ENCODE measurements at regions not wholly inside any gene's neighbourhood (a gene's known extent, or its start where the extent isn't known, plus 50 kb on each side); places are given as distances from the start of the nearest gene placed in this dataset.

DNA sequence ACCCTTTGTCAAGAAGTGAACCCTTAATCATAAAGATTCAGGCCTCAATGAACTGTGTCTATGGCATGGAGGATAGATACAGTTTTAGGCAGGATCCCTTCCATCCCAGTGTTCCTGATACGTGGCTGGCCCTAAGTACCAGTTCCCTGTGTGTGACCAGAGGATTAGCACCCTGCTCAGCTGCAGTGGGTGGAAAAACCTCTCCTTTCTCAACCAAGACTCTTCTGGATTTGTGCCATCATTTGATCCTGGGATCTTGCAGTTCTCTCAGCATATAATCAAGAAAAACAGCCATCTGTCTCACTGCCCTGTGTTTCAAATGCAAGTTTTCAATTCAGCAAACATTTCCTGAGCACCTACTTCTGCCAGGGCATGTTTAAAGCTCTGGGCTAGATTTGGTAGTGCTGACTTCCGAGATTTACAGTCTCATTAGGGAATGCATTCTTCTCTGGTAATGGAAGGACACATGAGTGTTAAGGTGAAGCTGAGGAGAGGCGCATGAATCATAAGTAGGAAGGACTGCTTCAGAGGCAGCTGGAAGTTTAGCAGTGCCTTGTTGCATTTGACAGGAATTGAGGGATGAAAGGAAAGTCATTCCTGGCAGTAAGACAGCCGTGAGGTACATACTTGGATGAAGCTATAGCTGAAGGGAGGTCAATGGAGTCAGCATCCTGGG is 388.3 kb downstream of the MFSD1 start:
- ATAC-seq (replicated peaks) (no peak), DNase-seq (no peak)
- Mint-ChIP-seq H3K27ac (no peak overlapping the region), H3K27me3 (peaks cover 0 to 2% of the 10 kb centered on the region in 2 donors), H3K4me1 (peaks cover 5 to 7% of the 10 kb centered on the region in 2 donors), H3K9me3 (peaks cover 2% of the 10 kb centered on the region in 2 donors), H3K36me3 (no peaks in the 10 kb centered on the region), H3K4me3 (no peak overlapping the region)

DNA sequence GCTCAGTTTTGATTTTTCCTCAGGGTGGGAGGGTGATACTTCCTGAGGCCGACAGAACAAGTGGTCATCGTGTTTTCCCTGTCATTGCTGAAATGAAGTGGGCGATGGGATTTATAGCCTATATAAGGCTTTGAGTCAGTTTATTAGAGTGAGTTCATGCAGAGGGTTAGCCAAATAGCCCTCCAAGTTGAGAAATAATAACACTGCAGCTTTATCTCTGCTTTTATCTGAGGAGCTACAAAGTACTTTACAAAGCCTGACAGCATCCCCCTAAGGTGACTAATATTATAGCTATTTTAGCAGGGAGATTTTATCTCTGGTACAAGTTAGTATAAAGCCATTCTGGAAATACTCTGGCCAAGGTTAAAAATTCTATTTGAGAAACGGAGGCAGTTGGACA is 389.6 kb downstream of the MFSD1 start:
- DNase-seq: no peak
- Mint-ChIP-seq H3K27ac (no peak overlapping the region), H3K27me3 (peaks cover 2 to 5% of the 10 kb centered on the region in 2 donors), H3K36me3 (no peaks in the 10 kb centered on the region), H3K4me1 (no peaks in the 10 kb centered on the region), H3K4me3 (no peak overlapping the region), H3K9me3 (peaks cover 2 to 3% of the 10 kb centered on the region in 2 donors)
- ATAC-seq (replicated peaks): no peak

GRCh38 chr3:159196359-159196758 is 394.5 kb downstream of the MFSD1 start:
- Mint-ChIP-seq H3K27me3 (peaks cover 5 to 6% of the 10 kb centered on the region in 2 donors), H3K4me1 (peaks cover 0 to 3% of the 10 kb centered on the region in 2 donors), H3K27ac (no peak overlapping the region), H3K36me3 (no peaks in the 10 kb centered on the region), H3K9me3 (peaks cover 3 to 7% of the 10 kb centered on the region in 2 donors), H3K4me3 (no peak overlapping the region)
- DNase-seq (no peak), ATAC-seq (replicated peaks) (no peak)

- no peak overlapping the region for H3K4me3 Mint-ChIP-seq
- H3K27me3 Mint-ChIP-seq: peaks cover 2 to 6% of the 10 kb centered on the region in 2 donors
- no peaks in the 10 kb centered on the region for H3K36me3 Mint-ChIP-seq
- H3K4me1 Mint-ChIP-seq: peaks cover 0 to 3% of the 10 kb centered on the region in 2 donors
- peaks cover 7 to 12% of the 10 kb centered on the region in 2 donors for H3K9me3 Mint-ChIP-seq
- ATAC-seq (replicated peaks) (no peak), DNase-seq (no peak)
- H3K27ac Mint-ChIP-seq: no peak overlapping the region
Measured at GRCh38 chr3:159200176-159200575, 398.3 kb downstream of the MFSD1 start.

- DNase-seq (no peak), ATAC-seq (replicated peaks) (peak in 1 of 2 donors; percentile 12)
- H3K4me1 Mint-ChIP-seq: no peaks in the 10 kb centered on the region
- no peak overlapping the region for H3K27ac Mint-ChIP-seq
- no peaks in the 10 kb centered on the region for H3K36me3 Mint-ChIP-seq
- no peak overlapping the region for H3K4me3 Mint-ChIP-seq
- peaks cover 0 to 6% of the 10 kb centered on the region in 2 donors for H3K27me3 Mint-ChIP-seq
- peaks cover 13% of the 10 kb centered on the region in 2 donors for H3K9me3 Mint-ChIP-seq
Measured at GRCh38 chr3:159208050-159208449, 406.2 kb downstream of the MFSD1 start.

GRCh38 chr3:159209459-159209858 is 407.6 kb downstream of the MFSD1 start:
- Mint-ChIP-seq H3K4me3 (no peak overlapping the region), H3K27me3 (peaks cover 0 to 6% of the 10 kb centered on the region in 2 donors), H3K36me3 (no peaks in the 10 kb centered on the region), H3K9me3 (peaks cover 12 to 13% of the 10 kb centered on the region in 2 donors), H3K27ac (no peak overlapping the region), H3K4me1 (no peaks in the 10 kb centered on the region)
- DNase-seq: no peak
- ATAC-seq (replicated peaks): no peak

DNA sequence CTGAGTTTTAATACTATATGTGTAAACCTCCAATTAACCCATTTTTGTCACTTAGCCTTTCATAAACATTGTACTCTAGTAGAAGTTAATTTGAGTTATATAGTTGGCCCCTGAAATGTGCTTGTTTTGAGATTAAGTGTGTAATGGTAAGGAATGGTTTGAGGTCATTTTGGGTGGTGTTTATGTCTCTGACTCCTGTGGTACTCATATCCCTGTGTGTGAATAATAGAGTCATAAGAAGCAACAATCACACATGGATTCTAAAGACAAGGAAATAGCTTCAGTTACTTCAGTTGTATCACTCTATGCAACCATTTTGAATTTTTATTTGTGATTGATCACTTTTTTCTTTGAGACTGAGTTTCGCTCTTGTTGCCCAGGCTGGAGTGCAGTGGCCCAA is 408.5 kb downstream of the MFSD1 start:
- Mint-ChIP-seq H3K4me1 (no peaks in the 10 kb centered on the region), H3K27me3 (peaks cover 0 to 6% of the 10 kb centered on the region in 2 donors), H3K9me3 (peaks cover 6 to 7% of the 10 kb centered on the region in 2 donors), H3K36me3 (no peaks in the 10 kb centered on the region), H3K4me3 (no peak overlapping the region), H3K27ac (no peak overlapping the region)
- DNase-seq: no peak
- ATAC-seq (replicated peaks): no peak

- DNase-seq (no peak), ATAC-seq (replicated peaks) (no peak)
- H3K36me3 Mint-ChIP-seq: no peaks in the 10 kb centered on the region
- no peak overlapping the region for H3K4me3 Mint-ChIP-seq
- no peaks in the 10 kb centered on the region for H3K9me3 Mint-ChIP-seq
- H3K27me3 Mint-ChIP-seq: peaks cover 0 to 4% of the 10 kb centered on the region in 2 donors
- H3K4me1 Mint-ChIP-seq: no peaks in the 10 kb centered on the region
- H3K27ac Mint-ChIP-seq: no peak overlapping the region
Measured at GRCh38 chr3:159216311-159216710, 414.5 kb downstream of the MFSD1 start.

DNA sequence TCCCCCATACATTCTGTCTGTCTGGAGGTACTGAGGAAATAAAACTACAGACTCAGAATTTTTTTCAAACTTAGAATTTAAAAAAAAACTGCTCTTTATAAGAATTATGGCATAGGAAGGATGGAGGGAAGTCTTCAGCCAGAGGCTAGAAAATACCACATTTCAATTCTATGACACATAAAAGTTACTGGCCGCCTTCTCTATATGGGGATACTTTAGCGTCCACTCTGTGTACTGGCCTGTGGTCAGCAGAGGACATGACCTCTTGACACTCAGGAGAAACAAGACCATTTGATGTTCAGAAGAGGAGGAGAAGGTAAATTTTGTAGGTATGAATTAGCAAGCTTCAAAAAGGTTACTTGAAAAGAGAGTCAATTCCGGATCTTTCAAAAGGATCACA is 417.4 kb downstream of the MFSD1 start:
- no peak overlapping the region for H3K4me3 Mint-ChIP-seq
- no peaks in the 10 kb centered on the region for H3K36me3 Mint-ChIP-seq
- no peaks in the 10 kb centered on the region for H3K4me1 Mint-ChIP-seq
- ATAC-seq (replicated peaks) (no peak), DNase-seq (no peak)
- peaks cover 0 to 4% of the 10 kb centered on the region in 2 donors for H3K27me3 Mint-ChIP-seq
- no peaks in the 10 kb centered on the region for H3K9me3 Mint-ChIP-seq
- H3K27ac Mint-ChIP-seq: no peak overlapping the region

GRCh38 chr3:159221335-159221734 is 419.5 kb downstream of the MFSD1 start:
- H3K9me3 Mint-ChIP-seq: no peaks in the 10 kb centered on the region
- no peak overlapping the region for H3K4me3 Mint-ChIP-seq
- no peaks in the 10 kb centered on the region for H3K4me1 Mint-ChIP-seq
- no peak overlapping the region for H3K27ac Mint-ChIP-seq
- ATAC-seq (replicated peaks): no peak
- H3K27me3 Mint-ChIP-seq: peaks cover 0 to 4% of the 10 kb centered on the region in 2 donors
- no peak for DNase-seq
- no peaks in the 10 kb centered on the region for H3K36me3 Mint-ChIP-seq

GRCh38 chr3:159229116-159229680 is 427.3 kb downstream of the MFSD1 start:
- Mint-ChIP-seq H3K27me3 (peaks cover 4 to 20% of the 10 kb centered on the region in 2 donors), H3K4me3 (no peak overlapping the region), H3K36me3 (no peaks in the 10 kb centered on the region), H3K9me3 (peaks cover 4 to 5% of the 10 kb centered on the region in 2 donors), H3K27ac (no peak overlapping the region), H3K4me1 (no peaks in the 10 kb centered on the region)
- ATAC-seq (replicated peaks) (no peak), DNase-seq (no peak)

GRCh38 chr3:159232966-159233365 is 431.1 kb downstream of the MFSD1 start:
- Mint-ChIP-seq H3K4me1 (no peaks in the 10 kb centered on the region), H3K9me3 (peaks cover 4 to 5% of the 10 kb centered on the region in 2 donors), H3K4me3 (no peak overlapping the region)

DNA sequence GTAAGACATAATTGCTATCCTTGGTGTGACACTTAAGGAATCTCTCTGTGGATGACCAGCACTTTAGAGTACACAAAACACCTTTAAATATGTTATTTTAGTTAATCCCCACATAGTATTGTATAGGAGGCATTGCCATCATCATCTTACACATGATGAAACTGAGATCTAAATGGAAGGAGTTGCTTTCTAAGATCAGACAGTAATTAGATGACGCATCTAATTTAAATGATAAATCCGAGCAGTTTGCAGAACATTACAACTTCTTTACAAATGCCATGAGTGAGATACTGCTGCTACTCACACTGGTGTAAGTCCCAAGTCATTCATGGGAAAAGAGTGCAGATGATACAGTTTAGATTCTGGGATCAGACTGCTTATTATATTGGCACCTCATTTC is 431.9 kb downstream of the MFSD1 start:
- H3K4me1 Mint-ChIP-seq: no peaks in the 10 kb centered on the region
- peaks cover 13 to 16% of the 10 kb centered on the region in 2 donors for H3K27me3 Mint-ChIP-seq
- no peak for DNase-seq
- H3K4me3 Mint-ChIP-seq: no peak overlapping the region
- no peak for ATAC-seq (replicated peaks)
- peaks cover 4 to 5% of the 10 kb centered on the region in 2 donors for H3K9me3 Mint-ChIP-seq
- no peak overlapping the region for H3K27ac Mint-ChIP-seq
- no peaks in the 10 kb centered on the region for H3K36me3 Mint-ChIP-seq

More at GRCh38 chr3:159232966-159233365, 431.1 kb downstream of the MFSD1 start:
- no peaks in the 10 kb centered on the region for H3K36me3 Mint-ChIP-seq
- ATAC-seq (replicated peaks) (no peak), DNase-seq (no peak)
- H3K27ac Mint-ChIP-seq: no peak overlapping the region
- peaks cover 7 to 12% of the 10 kb centered on the region in 2 donors for H3K27me3 Mint-ChIP-seq

DNA sequence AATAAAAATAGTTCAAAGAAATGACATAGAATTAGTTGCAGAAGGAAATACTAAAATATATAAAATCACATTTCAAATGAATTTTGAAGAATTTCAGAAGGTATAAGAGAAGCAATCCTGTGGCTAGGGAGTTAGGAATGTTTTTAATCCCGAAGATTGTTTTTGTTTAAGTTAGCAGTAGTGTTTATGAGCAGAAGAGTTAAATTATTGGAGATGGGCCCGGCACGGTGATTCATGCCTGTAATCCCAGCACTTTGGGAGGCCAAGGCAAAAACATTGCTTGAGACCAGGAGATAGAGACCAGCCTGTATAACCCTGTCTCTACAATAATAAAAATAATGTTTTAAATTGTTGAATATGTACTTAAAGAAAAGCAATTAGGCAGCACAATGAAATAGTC is 432.5 kb downstream of the MFSD1 start:
- peaks cover 4 to 5% of the 10 kb centered on the region in 2 donors for H3K9me3 Mint-ChIP-seq
- DNase-seq (no peak), ATAC-seq (replicated peaks) (no peak)
- no peaks in the 10 kb centered on the region for H3K4me1 Mint-ChIP-seq
- no peak overlapping the region for H3K27ac Mint-ChIP-seq
- H3K36me3 Mint-ChIP-seq: no peaks in the 10 kb centered on the region
- H3K27me3 Mint-ChIP-seq: peaks cover 13 to 17% of the 10 kb centered on the region in 2 donors
- H3K4me3 Mint-ChIP-seq: no peak overlapping the region

DNA sequence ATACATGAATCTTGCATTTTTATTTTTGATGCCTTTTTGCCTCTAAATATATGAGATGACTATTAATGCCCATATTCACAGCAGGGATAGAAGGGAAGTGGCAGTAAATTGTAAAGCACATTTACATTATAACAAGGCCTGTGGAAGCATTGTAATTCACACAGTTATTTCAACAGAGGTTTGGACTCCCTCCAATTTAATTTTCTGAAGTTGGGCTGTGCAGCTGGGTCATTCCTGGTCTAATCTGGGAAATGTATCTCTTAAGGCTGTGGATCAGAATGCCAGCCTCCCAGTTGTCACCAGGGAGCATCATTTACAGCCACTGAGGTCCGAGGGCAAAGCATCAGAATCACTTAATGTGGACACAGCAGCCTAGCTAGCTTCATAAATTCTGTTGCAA is 434.5 kb downstream of the MFSD1 start:
- no peaks in the 10 kb centered on the region for H3K4me1 Mint-ChIP-seq

More for the DNA sequence above, 434.5 kb downstream of the MFSD1 start:
- no peak overlapping the region for H3K4me3 Mint-ChIP-seq
- H3K9me3 Mint-ChIP-seq: peaks cover 0 to 1% of the 10 kb centered on the region in 2 donors
- H3K36me3 Mint-ChIP-seq: no peaks in the 10 kb centered on the region
- no peak for ATAC-seq (replicated peaks)
- peaks cover 13 to 17% of the 10 kb centered on the region in 2 donors for H3K27me3 Mint-ChIP-seq
- DNase-seq: no peak
- no peak overlapping the region for H3K27ac Mint-ChIP-seq

Measured in stimulated activated naive B cell treated with anti-CD40 and anti-IgM and Interleukin-4, amounts not matched to agents 10 μg/mL and 1 μg/mL and 100 μg/mL, for 72 hours (primary cell).